Suppressor macrophage treated with lipopolysaccharide for 1 hour (primary cell): ENCODE measurements at regions not wholly inside any gene's neighbourhood (a gene's known extent, or its start where the extent isn't known, plus 50 kb on each side); places are given as distances from the start of the nearest gene placed in this dataset.

ENCODE experiments used
- DNase-seq, 3 donors: peaks; one replicate each; pipeline ENCODE4 v3.0.0-alpha.2; 2020 to 2022

DNA sequence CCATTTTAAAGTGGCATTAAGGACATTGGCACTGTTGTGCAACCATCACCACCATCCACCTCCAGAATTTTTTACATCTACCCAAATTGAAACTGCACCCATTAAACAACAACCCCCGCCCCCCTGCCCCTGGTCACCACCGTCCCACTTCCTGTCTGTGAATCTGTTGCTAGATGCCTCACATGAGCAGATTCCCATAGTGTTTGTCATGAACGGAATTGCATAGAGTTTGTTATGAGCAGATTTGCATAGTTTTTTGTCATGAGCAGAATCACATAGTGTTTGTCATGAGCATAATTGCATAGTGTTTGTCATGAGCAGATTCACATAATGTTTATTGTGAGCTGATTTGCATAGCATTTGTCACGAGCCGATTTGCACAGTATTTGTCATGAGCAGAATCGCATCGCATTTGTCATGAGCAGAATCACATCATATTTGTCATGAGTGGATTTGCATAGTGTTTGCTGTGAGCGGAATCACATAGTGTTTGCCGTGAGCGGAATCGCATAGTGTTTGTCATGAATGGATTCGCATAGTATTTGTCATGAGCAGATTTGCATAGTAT lies 54.0 kb upstream of the GTF3A start:
- peak in 2 of 3 donors; percentile 29 to 54 for DNase-seq

DNA sequence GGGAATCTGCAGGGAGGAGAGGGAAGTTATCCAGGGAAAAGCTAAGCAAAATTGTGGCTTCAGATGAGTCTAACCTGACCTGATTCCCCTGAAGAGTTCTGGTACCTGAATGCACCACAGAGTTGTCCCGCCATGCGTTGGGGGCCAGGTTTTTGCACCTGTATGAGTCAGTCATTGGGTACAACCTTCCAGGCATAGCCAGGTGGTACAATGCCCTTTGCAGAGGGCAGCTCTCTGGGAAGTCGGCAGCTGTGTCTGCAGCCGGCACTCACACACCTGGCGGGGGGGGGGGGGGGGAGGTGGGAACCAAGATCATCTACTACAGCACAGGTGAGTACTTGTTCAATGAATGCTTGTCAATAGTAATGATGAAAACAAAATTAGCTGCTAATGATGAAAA lies 52.5 kb upstream of the GTF3A start:
- no peak for DNase-seq

GRCh38 chr13:27372896-27373295 lies 51.5 kb upstream of the GTF3A start:
- DNase-seq = no peak

DNA sequence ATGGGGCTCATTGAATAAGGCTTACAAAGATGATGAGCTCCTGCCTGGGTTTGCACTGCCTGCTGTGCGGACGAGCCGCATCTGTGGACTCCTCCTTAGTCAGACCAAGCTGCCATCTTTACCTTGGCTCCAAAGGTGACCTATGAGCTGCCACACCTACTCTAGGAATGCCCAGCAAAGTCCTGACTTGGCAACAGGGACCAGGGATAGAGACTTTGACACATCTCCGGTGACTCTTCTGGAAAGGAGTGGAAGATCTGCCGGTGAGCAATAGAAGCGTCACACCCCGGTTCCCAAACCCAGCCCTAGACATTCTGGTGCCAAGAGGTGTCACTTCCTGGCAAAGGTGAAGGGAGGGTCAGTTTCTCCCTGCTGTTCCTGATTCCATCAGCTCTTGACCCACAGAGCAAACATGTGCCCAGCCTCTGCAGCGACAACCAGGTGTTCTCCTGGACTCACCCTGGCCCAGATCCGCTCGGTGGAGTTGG lies 50.2 kb upstream of the GTF3A start:
- no peak for DNase-seq
